GM18520 (cell line): ENCODE measurements at regions not wholly inside any gene's neighbourhood (a gene's known extent, or its start where the extent isn't known, plus 50 kb on each side); places are given as distances from the start of the nearest gene placed in this dataset.

Experiments used
- ATAC-seq: cut with Tn5 transposase; IDR thresholded peaks from one replicate; pipeline ENCODE4 v1.9.1; 2021; ENCODE audit not compliant: unreplicated experiment

DNA sequence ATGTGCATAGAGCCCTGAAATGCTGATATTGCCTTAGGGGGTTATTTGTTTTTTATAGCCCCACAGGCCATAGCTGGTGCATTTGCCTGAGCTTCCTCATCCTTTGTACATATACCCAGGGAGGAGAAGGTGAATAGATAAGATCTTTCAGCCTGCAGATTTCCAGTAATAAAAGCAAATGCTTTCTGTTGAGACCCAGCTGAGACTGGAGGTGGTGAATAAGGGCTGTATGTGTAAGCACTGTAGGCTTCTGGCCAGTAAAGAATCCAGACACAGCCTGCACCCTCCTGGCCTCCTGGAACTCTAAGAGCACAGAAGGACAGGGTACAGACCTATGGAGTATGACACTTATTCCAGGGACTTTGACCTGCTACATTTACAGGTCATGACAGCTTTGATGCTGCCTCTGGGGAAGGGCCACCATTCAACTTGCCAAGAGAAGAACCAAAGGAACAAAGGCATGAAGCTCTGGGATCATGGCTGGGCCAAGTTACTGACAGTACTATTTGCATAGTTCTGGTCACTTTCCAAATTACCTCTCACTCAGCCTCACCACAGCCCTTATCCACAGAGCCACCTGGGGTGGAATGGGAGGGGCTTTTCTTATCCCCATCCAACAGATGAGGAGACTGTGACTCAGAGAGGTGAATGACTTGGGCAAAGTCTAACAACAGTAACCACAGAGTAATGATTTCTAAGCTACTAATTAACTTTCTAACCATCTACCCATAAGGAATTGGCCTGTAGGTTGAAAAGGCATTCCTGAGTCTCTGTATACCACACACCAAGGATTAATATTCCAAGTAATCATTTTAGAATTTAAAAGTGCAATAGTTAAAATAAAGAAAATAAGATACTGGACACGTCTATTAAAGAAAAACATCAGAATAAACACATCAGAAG, 604.5 kb upstream of the KLF4 start:
- no peak for ATAC-seq

DNA sequence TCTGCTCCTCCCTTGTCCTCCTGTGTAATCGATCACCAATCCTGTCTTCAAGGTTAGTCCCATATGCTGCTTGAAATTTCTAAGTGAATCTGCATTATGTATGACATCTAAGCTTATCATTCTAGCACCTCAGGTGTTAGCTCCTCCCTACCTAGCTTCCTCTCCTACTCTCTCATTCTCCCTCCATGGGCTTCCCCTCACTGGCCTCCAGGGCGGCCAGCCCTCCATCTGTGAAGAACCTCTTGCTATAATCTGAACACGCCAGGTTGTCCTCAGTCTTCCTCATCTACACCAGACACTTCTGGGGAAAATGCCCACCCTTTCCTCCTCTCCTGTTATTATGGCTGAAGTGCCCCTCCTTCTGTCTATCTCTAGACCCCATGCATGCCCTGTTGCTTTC, 599.3 kb upstream of the KLF4 start:
- no peak for ATAC-seq

DNA sequence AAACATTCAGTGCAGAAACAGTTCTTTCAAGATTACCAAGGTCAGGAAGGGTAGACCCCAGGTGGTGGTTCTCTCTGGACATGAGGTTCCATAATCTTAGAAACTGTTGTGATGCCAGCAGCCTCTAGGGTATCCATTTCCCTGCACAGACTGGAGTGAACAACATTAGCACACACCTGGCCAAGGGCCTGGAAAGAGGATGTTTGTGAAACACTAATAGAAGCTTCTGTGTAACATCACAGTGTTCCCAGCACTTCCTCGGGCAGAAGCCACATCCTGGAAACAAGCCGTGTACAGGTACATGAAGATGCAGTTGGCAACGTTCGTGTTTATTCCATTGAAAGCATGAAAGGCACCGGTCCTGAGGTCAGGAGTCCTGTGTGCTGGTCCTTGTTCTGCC, 598.2 kb upstream of the KLF4 start:
- no peak for ATAC-seq

DNA sequence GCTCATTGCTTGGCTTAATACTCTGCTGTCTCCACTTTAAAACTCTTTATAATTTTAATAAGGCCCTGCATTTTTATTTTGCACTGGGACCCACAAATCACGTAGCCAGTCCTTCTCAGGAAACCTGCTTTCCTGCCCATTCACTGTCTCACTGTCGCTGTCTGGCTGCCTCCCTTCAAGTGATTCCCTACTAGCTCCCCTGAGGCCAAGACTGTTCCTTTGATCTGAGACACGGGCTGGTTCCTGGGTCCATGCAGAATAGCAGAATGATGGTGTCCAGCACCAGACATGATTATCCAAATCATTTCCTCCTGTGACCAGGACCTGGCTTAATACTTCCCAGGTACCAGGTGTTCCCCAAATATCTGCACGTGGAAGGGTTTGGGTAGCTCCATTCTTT, 597.1 kb upstream of the KLF4 start:
- no peak for ATAC-seq

DNA sequence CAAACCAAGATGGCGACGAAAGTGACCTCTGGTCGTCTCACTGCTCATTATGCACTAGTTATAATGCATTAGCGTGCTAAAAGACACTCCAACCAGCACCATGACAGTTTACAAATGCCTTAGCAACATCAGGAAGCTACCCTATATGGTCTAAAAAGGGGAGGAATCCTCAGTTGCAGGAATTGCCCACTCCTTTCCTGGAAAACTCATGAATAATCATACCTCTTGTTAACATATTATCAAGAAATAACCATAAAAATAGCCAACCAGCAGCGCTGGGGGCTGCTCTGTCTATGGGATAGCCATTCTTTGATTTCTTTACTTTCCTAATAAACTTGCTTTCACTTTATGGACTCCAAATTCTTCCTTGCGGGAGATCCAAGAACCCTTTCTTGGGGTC, 595.7 kb upstream of the KLF4 start:
- ATAC-seq, result no peak

DNA sequence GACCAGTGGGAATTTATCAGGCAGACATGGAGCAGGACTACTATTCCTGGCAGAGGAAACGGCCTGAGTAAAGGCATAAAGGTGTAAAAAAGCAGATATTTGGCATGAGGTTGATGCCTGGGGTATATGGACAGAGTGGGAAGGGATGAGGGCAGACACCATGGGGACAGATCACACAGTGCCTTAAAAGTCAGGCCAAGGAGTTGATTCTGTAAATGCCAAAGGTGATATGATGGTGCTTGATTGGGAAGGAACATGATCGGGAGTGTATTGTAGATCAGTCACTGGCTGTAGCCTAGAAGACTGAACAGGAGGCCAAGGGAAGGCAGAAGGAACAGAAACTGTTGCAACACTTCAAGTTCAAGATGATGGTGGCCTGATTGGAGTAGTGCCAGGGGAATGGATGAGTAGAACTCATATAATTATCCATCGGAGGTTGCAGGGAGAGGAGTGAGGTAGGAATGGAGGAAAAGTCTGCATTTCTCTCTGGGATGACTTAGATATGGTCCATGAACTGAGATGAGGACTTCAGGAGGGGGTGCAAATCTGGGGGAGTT, 594.3 kb upstream of the KLF4 start:
- no peak for ATAC-seq

DNA sequence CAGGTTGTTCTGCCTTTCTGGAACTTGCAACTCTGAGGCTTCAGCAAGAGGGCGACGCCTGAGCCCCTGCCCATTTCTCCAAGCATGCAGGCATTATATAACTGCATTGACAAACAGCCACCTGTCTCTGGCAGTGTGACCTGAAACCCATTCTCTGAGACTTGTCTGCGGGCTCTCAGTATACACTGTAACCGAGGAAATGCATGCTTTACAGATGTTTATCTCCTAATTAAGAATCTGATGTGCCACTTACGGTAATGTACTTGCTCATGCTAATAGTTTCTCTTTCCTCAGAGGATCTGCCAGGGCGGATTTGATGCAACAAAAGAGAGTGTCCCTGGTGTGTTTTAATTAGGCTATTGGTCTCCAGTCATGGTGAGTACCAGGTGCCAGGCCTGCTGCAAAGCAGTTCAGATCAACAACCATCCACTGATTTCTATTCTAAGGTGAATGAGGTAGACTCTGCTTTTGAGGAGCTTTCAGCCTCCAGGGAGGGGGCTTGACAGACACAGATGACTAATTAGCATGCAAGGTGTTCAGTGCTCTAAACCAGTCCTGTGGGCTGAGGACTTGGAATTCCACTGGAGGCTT, 593.7 kb upstream of the KLF4 start:
- no peak for ATAC-seq

DNA sequence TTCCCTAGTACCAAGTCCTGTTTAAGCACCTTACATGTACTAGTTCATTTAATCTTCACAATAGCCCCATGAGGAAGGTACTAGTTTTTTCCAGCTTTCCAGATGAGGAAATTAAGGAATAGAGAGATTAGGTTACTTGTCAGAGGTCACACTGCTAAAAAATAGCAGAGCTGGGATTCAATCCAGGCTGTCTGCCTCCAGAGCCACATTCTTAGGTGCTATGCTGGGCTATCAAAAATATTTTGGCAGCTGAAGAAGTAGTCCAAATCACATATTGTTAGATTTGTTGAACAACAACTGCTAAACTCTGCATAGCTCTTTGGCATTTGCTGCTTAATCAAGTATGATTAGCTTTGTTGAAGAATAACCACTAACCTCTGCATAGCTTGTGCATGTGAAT, 591.5 kb upstream of the KLF4 start:
- ATAC-seq, result no peak

DNA sequence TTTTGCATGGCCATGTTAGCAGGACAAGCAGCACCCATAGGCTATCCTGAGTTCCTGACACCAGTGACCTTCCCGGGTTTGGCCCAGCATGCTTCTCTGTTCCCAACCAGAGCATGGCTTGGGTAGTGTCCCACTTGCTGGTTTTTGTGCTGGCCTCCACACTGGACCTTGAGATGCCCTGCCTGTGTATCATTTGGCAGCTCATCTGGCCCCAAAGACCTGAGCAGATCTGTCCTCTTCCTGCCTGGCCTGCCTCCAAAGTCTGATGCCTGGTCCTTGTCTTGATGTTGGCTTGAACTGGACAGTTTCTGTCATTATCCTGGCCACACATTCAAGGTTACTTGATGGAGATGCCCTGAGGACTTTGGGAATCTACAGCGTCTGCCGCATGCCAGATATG, 590.7 kb upstream of the KLF4 start:
- ATAC-seq, result no peak

DNA sequence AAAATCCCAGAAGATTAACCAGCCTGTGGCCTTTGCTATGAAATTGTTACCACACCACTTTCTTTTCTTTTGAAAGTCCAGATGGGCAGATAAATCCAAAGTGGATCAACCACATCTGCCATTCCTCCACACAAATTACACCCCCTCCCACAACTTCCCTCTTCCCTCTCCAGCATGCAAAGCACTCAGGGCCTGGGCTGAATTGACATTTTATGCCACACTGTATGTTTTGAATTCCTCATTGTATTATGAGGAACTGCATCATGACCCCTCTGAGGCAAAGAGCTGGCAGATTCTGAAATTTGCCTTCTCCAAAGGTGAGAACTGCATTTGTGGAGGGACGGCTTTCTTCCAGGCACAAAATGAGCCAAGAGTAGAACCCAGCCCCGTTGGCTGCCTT, 589.2 kb upstream of the KLF4 start:
- ATAC-seq, result no peak

DNA sequence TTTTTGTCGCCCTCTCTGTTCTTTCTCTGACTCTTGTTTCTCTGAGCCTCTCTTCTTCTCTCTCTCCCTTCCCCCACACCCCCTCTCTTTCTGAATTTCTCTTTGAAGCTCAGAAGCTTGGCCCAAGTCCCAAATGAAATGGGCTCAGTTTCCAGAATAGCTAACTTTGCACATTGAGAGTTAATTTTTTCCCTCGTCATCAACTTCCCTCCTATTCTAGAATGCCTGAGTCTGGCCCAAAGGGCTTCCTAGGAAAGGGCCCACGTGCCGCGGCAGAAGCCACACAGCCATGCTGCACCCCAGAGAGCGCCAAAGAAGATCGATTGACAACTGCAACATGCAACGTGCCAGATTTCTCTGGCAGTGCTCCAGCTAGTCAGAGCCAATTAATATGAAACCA, 588.8 kb upstream of the KLF4 start:
- ATAC-seq, result no peak

DNA sequence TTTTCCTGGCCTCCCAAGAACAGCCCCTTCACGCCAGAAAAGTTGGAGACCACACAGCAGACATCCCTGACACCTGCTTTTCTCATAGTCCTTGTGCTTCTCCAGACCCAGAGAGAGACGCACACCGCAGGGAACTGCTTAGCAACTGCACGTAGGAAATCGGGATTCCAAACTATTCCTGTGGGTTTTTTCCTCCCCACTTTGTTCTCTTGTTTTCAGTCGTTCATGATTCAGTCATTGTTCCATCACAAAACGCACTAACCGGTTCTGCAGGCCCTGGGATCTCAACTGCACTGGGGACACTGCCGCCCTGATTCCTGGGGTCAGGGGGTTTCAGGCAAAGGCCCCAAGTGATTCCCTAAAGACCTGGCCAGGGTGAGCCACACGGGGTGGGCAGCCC, 588.0 kb upstream of the KLF4 start:
- no peak for ATAC-seq

DNA sequence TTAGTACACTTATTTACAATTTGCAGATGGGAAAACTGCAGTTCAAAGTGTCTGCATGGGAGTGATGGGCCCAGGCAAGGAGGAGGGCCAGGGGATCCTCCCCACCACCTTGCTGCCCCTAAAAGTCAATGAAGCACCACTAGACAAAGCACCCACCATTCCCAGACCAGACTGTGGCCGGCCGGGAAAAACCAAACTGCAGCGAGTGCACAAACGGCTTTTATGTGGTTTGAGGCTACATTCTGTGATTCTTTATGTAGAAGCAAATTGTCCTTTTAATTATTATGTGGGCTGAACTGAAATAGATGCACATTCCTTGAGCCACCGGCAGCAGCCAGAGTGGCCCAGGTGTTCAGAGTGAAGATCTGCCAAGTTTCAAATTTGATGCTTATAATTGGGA, 585.3 kb upstream of the KLF4 start:
- ATAC-seq, result no peak

DNA sequence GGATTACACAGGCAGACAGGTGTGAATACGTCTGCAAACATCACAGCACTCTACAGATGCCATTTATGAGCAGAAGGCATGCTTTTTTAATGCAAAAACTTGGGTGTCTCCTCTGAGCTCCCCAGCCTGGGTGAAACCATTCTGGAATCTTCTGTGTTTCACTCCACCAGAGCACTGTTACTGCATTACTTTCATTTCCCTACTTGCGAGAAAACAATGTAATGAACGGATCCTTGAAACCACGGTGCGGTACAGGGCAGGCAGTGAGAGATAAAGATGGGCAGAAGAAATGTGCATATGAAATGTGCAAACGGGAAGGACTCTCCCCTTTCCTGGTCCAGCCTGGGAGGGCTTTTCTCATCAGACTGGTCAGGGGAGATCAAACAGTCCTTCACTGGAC, 584.3 kb upstream of the KLF4 start:
- ATAC-seq, result no peak

DNA sequence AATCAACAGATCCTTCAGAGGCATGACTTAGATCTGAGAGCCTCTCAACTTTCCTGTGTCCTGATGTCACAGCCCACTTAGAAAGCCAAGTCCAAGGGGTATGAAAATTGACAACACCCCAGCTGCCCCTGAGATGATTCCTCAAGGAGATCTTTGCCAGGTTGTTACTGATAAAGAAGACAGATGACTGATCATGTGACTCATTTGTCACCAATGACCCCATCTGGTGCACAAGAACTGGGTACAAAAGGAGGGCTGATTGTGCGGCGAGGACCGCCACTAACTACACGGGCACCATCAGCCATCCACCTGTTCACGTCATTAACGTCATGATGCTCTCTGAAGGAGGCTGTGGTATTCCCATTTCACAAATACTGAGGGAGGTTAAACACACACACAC, 583.2 kb upstream of the KLF4 start:
- no peak for ATAC-seq

DNA sequence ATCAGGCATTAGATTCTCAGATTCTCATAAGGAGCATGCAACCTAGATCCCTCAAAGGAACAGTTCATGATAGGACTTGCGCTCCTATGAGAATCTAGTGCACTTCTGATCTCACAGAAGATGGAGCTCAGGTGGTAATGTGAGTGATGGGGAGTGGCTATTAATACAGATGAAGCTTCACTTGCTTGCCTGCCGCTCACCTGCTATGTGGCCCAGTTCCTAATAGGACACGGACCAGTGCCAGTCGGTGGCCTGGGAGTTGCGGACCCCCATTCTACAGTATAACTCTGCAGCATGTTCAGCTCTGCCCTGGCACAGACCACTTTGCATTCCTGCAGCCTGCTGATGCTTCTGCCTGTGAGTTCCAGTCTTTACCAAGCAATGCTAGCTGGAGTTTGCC, 581.3 kb upstream of the KLF4 start:
- ATAC-seq, result no peak

DNA sequence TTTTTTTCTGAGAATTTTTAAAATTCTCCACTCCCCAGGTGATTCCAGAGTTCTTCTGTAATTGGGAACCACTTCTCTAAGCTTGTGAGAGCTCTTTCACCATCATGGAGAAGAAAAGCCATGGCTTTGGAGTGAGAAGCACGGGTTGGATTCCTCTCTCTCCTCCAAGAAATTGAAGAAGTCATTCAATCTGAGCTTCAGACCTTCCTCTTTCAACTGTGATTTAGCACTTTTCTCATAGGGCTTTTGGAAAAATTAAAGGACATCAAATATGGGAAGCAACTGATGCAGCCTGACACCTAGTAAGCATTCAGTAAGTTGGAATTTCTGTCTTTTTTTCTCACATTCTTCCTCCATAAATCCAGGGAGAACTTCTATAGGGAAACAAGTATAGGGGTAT, 580.4 kb upstream of the KLF4 start:
- no peak for ATAC-seq

DNA sequence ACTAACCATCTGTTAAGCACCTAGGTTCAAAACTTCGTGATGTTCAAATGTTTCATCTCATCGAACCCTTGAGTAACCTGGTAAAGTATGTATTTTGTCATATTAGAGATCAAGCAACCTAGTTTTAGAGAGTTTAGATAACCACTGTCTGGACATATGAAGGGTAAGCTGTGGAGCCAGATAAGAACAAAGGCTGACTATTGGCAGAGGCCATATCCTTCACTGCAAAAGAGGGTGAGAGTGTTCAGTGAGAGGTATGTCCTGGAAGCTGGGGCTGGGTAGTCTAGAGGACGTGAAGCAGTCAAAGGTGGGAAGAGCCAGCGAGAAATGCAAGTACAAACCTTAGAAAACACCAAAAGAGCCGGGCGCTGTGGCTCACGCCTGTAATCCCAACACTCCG, 573.1 kb upstream of the KLF4 start:
- no peak for ATAC-seq

DNA sequence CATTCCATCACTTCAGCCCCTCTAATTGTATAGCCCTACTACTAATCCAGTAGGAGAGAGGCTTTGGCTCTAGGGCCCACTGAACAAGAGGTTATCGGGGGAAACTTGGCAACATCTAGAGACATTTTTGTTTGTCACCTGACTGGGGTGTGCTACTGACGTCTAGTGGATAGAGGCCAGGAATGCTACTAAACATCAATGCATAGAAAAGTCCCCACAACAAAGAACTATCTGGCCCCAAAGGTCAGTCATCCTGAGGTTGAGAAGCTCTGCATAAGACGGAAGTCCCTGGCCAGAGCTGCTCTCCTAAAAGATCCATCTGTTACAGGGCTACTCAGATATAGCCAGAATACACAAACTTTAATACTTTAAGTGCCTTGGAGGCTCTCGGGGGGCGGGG, 570.6 kb upstream of the KLF4 start:
- no peak for ATAC-seq

DNA sequence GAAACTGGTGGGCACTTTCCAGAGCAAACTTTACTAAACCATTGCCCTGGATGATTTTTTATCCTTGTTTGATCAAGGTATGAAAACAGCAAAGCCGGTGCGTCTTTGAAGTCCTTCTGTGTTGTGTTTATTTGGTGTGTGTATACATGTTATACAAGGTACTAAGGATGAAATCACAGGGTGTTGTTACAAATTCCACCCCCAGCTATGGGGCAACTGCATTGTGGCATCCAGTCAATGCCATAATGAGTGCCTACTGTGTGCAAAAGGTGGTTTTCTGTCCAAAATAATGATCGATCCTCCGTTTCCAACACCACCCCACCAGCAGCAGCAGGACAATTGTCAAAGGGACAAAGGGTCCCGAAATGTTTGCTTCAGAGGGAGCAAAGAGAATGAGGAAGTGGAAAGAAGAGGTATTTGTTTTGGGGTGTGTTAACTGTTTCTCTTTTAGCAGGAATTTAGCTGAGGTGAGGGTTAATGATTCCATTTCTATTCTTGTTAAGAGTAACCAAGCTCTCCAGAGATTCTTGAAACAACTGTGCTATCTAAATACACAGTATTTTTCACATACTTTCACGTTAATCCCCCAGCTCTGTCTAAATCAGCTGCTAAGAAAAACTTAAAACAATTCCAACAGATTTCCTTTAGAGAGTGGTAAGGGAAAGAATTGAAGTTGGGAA, 568.7 kb upstream of the KLF4 start:
- no peak for ATAC-seq

DNA sequence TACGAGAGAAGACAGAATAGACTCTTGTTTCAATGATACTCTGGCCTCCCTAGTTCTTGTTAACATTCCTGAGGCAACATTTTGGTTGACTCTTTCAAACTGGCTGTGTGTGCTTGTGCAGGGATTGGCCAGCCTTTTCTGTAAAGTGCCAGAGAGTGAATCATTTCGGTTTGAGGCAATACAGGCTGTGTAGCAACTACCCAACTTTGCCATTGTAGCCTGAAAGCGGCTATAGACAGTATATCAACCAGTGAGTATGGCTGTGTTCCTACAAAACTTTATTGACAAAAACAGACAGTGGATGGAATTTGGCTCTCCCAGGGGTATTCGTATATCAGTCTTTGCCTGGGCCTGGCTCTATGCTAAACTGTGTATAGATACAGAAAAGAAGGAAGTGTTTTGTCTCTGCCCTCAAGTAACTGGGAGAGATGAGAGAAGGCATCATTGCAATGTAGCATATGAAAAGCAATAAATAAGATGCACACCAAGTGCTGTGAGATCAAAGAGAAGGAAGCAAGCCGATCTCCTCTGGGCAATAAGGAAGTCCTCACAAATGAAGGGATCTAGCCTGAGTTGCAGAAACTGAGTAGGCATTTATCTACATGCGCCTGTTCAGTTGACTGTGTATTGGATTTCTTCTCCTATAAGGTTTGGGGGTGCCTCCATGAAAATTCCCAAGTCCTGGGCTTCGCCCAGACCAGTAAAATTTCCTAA, 568.0 kb upstream of the KLF4 start:
- no peak for ATAC-seq
